Upper lobe of left lung (tissue), 6 donors: ENCODE measurements at regions not wholly inside any gene's neighbourhood (a gene's known extent, or its start where the extent isn't known, plus 50 kb on each side); places are given as distances from the start of the nearest gene placed in this dataset.
"Not testable (repeated sequence)": the region's sequence is repeated elsewhere in the genome, so short reads cannot be mapped to it uniquely, and the experiment has no call there.

Source experiments
- ATAC-seq, 2 donors: fragments of 200-7000 bp; cut with Tn5 transposase; one replicate each; pipeline ENCODE4 v1.9.1; 2022; ENCODE audit warnings: mild to moderate bottlenecking in 2 of 2, moderate library complexity in 2 of 2; ENCODE audit not compliant: low FRiP score in 2 of 2
- DNase-seq, 2 donors: peaks; one replicate each; pipeline ENCODE4 v3.0.0-alpha.2; 2019 to 2020
- H3K27ac ChIP-seq, 4 donors: fragments of 200-600 bp; sonication (generic); one replicate each; pipeline ENCODE4 v1.5.1; 2016 to 2019
- H3K27me3 ChIP-seq, 4 donors: fragments of 200-600 bp; sonication (generic); one replicate each; pipeline ENCODE4 v1.5.1; 2017 to 2019
- H3K36me3 ChIP-seq, 4 donors: fragments of 200-600 bp; sonication (generic); one replicate each; pipeline ENCODE4 v1.5.1; 2016 to 2019
- H3K4me1 ChIP-seq, 4 donors: fragments of 200-600 bp; sonication (generic); one replicate each; pipeline ENCODE4 v1.5.1; 2018 to 2019
- H3K4me3 ChIP-seq, 4 donors: fragments of 200-600 bp; sonication (generic); one replicate each; pipeline ENCODE4 v1.5.1; 2017 to 2019; ENCODE audit warnings: mild to moderate bottlenecking in 2 of 4, moderate library complexity in 1 of 4
- H3K9me3 ChIP-seq, 4 donors: fragments of 200-600 bp; sonication (generic); one replicate each; pipeline ENCODE4 v1.5.1; 2018 to 2019
- CTCF ChIP-seq, 6 experiments: fragments of 450-650 bp in 4 of 6; fragments of 200-600 bp in 2 of 6; sonication (generic) in 2 of 6; IDR thresholded peaks; one replicate each; pipeline ENCODE4 v1.5.1; 2016 to 2019; ENCODE audit warnings: antibody characterized with exemption in 6 of 6
- EP300 ChIP-seq, 4 donors: sonication (generic); formaldehyde crosslinking; IDR thresholded peaks; one replicate each; pipeline ENCODE4 v1.5.1; 2017; ENCODE audit warnings: antibody characterized with exemption in 4 of 4, control low read depth in 2 of 4
- POLR2A ChIP-seq, 4 donors: fragments of 450-650 bp; IDR thresholded peaks; one replicate each; pipeline ENCODE4 v1.5.1; 2016 to 2017; ENCODE audit warnings: antibody characterized with exemption in 4 of 4, mild to moderate bottlenecking in 2 of 4
- POLR2AphosphoS5 ChIP-seq, 2 donors: sonication (generic); formaldehyde crosslinking; IDR thresholded peaks; one replicate each; pipeline ENCODE4 v1.5.1; 2017; ENCODE audit warnings: antibody characterized with exemption in 2 of 2
- WGBS, 2 donors: methylation state at CpG; one replicate each; pipeline ENCODE4 v1.1.5; 2017 to 2018; 5-methylcytosine and 5-hydroxymethylcytosine counted together
- donor health status: DM: no; HTN: no; CAD: no; lungs with moderate emphysema.
- donor health status: DM: no; HTN: yes; CAD: no; lungs with severe emphysema.

GRCh38 chr2:36170805-36171204 lies 184.8 kb upstream of the CRIM1 start:
- Histone ChIP-seq H3K27me3 (no peaks in the 10 kb centered on the region), H3K36me3 (no peaks in the 10 kb centered on the region), H3K27ac (no peak overlapping the region), H3K4me3 (no peak overlapping the region), H3K4me1 (no peaks in the 10 kb centered on the region), H3K9me3 (no peaks in the 10 kb centered on the region)
- no peak for DNase-seq
- no peak for ATAC-seq
- TF ChIP-seq POLR2AphosphoS5 (IDR thresholded peaks at IDR 0.05), result no peak
- TF ChIP-seq CTCF (IDR thresholded peaks at IDR 0.05), result no peak
- TF ChIP-seq EP300 (IDR thresholded peaks at IDR 0.05), result no peak
- TF ChIP-seq POLR2A (IDR thresholded peaks at IDR 0.05), result no peak
- whole genome bisulfite sequencing, 2 donors, result 44 to 50% methylated on average over 2 of the region's 2 CpGs

GRCh38 chr2:36169843-36170242 lies 185.7 kb upstream of the CRIM1 start:
- ATAC-seq, result no peak
- DNase-seq, result no peak
- Histone ChIP-seq H3K4me3 (no peak overlapping the region), H3K36me3 (no peaks in the 10 kb centered on the region), H3K27me3 (no peaks in the 10 kb centered on the region), H3K4me1 (no peaks in the 10 kb centered on the region), H3K27ac (no peak overlapping the region), H3K9me3 (no peaks in the 10 kb centered on the region)
- 63% methylated on average over 1 of the region's 1 CpG for WGBS, 2 donors
- no peak for TF ChIP-seq POLR2A (IDR thresholded peaks at IDR 0.05)
- TF ChIP-seq POLR2AphosphoS5 (IDR thresholded peaks at IDR 0.05), result no peak
- no peak for TF ChIP-seq EP300 (IDR thresholded peaks at IDR 0.05)
- TF ChIP-seq CTCF (IDR thresholded peaks at IDR 0.05), result no peak

- Histone ChIP-seq H3K27me3 (no peaks in the 10 kb centered on the region), H3K4me1 (no peaks in the 10 kb centered on the region), H3K36me3 (no peaks in the 10 kb centered on the region), H3K9me3 (no peaks in the 10 kb centered on the region), H3K4me3 (no peak overlapping the region), H3K27ac (no peak overlapping the region)
- DNase-seq (no peak), ATAC-seq (no peak)
- WGBS, 2 donors, result 52 to 60% methylated on average over 2 of the region's 2 CpGs
- TF ChIP-seq POLR2A (IDR thresholded peaks at IDR 0.05), result no peak
- TF ChIP-seq EP300 (IDR thresholded peaks at IDR 0.05), result no peak
- no peak for TF ChIP-seq POLR2AphosphoS5 (IDR thresholded peaks at IDR 0.05)
- TF ChIP-seq CTCF (IDR thresholded peaks at IDR 0.05), result no peak
These were observed 187.5 kb upstream of the CRIM1 start for GRCh38 chr2:36168115-36168514.

GRCh38 chr2:36165132-36165531 lies 190.4 kb upstream of the CRIM1 start:
- DNase-seq (no peak), ATAC-seq (no peak)
- no peak for TF ChIP-seq CTCF (IDR thresholded peaks at IDR 0.05)
- TF ChIP-seq POLR2A (IDR thresholded peaks at IDR 0.05), result no peak
- TF ChIP-seq POLR2AphosphoS5 (IDR thresholded peaks at IDR 0.05), result no peak
- TF ChIP-seq EP300 (IDR thresholded peaks at IDR 0.05), result no peak
- no peak overlapping the region for H3K4me3 ChIP-seq
- H3K9me3 ChIP-seq, result no peaks in the 10 kb centered on the region
- no peaks in the 10 kb centered on the region for H3K36me3 ChIP-seq
- no peak overlapping the region for H3K27ac ChIP-seq
- H3K27me3 ChIP-seq, result no peaks in the 10 kb centered on the region
- H3K4me1 ChIP-seq, result no peaks in the 10 kb centered on the region
- 76 to 81% methylated on average over 4 of the region's 4 CpGs for WGBS, 2 donors

- Histone ChIP-seq H3K27me3 (no peaks in the 10 kb centered on the region), H3K4me1 (no peaks in the 10 kb centered on the region), H3K9me3 (no peaks in the 10 kb centered on the region), H3K4me3 (no peak overlapping the region), H3K27ac (no peak overlapping the region), H3K36me3 (no peaks in the 10 kb centered on the region)
- ATAC-seq (no peak), DNase-seq (no peak)
- no peak for TF ChIP-seq POLR2AphosphoS5 (IDR thresholded peaks at IDR 0.05)
- no peak for TF ChIP-seq CTCF (IDR thresholded peaks at IDR 0.05)
- TF ChIP-seq EP300 (IDR thresholded peaks at IDR 0.05), result no peak
- no peak for TF ChIP-seq POLR2A (IDR thresholded peaks at IDR 0.05)
- 75 to 77% methylated on average over 3 of the region's 3 CpGs for WGBS, 2 donors
These were observed 191.9 kb upstream of the CRIM1 start for GRCh38 chr2:36163520-36164254.

GRCh38 chr2:36157093-36157492 lies 198.5 kb upstream of the CRIM1 start:
- not testable (repeated sequence) for H3K27ac ChIP-seq, H3K4me1 ChIP-seq, H3K27me3 ChIP-seq, H3K9me3 ChIP-seq, H3K4me3 ChIP-seq, DNase-seq, H3K36me3 ChIP-seq, ATAC-seq
- WGBS, 2 donors, result 82 to 91% methylated on average over 1 of the region's 1 CpG
